SK-N-SH treated with all-trans-retinoic acid at 6 μM for 48 hours (cell line): ENCODE measurements at regions not wholly inside any gene's neighbourhood (a gene's known extent, or its start where the extent isn't known, plus 50 kb on each side); places are given as distances from the start of the nearest gene placed in this dataset.

ENCODE experiments used
- ATAC-seq: fragments of 200-7000 bp; cut with Tn5 transposase; 3 replicates; pipeline ENCODE4 v1.9.1; 2020; ENCODE audit warnings: mild to moderate bottlenecking, moderate library complexity
- BACH2 ChIP-seq: fragments of 250-450 bp; sonication (Bioruptor Pico); IDR thresholded peaks from 2 replicates; pipeline ENCODE4 v1.9.0; 2021; ENCODE audit warnings: mild to moderate bottlenecking, borderline replicate concordance
- CSDC2 ChIP-seq: fragments of 250-450 bp; sonication (Bioruptor Pico); IDR thresholded peaks from 2 replicates; pipeline ENCODE4 v1.5.0; 2020; ENCODE audit warnings: mild to moderate bottlenecking, moderate library complexity
- CSRNP3 ChIP-seq: fragments of 250-450 bp; sonication (Bioruptor Pico); IDR thresholded peaks from 2 replicates; pipeline ENCODE4 v1.5.1; 2021; ENCODE audit warnings: mild to moderate bottlenecking, moderate library complexity
- ESRRG ChIP-seq: fragments of 250-450 bp; sonication (Bioruptor Pico); IDR thresholded peaks from 2 replicates; pipeline ENCODE4 v1.6.1; 2021; ENCODE audit warnings: mild to moderate bottlenecking
- GLIS3 ChIP-seq: fragments of 250-450 bp; sonication (Bioruptor Pico); IDR thresholded peaks from 2 replicates; pipeline ENCODE4 v1.5.0; 2020; ENCODE audit warnings: mild to moderate bottlenecking, moderate library complexity
- ISL1 ChIP-seq: fragments of 250-450 bp; sonication (Bioruptor Pico); IDR thresholded peaks from 2 replicates; pipeline ENCODE4 v2.1.2; 2022; ENCODE audit warnings: mild to moderate bottlenecking, moderate library complexity
- OSR1 ChIP-seq: fragments of 250-450 bp; sonication (Bioruptor Pico); IDR thresholded peaks from 2 replicates; pipeline ENCODE4 v1.8.0; 2022; ENCODE audit warnings: moderate library complexity, mild to moderate bottlenecking, inconsistent platforms
- PATZ1 ChIP-seq: fragments of 250-450 bp; sonication (Bioruptor Pico); IDR thresholded peaks from 2 replicates; pipeline ENCODE4 v1.8.0; 2020; ENCODE audit warnings: mild to moderate bottlenecking, moderate library complexity, borderline replicate concordance
- POU6F1 ChIP-seq: fragments of 250-450 bp; sonication (Bioruptor Pico); IDR thresholded peaks from 2 replicates; pipeline ENCODE4 v1.8.0; 2021; ENCODE audit warnings: low read depth, mild to moderate bottlenecking, moderate library complexity, borderline replicate concordance
- PPARA ChIP-seq: fragments of 250-450 bp; sonication (Bioruptor Pico); IDR thresholded peaks from 2 replicates; pipeline ENCODE4 v1.5.0; 2020; ENCODE audit warnings: mild to moderate bottlenecking, borderline replicate concordance
- RARB ChIP-seq: fragments of 250-450 bp; sonication (Bioruptor Pico); IDR thresholded peaks from 2 replicates; pipeline ENCODE4 v1.8.0; 2021; ENCODE audit warnings: mild to moderate bottlenecking, moderate library complexity
- SNAI2 ChIP-seq: fragments of 250-450 bp; sonication (Bioruptor Pico); IDR thresholded peaks from 2 replicates; pipeline ENCODE4 v1.5.0; 2020; ENCODE audit warnings: mild to moderate bottlenecking, moderate library complexity
- TCF4 ChIP-seq: fragments of 250-450 bp; sonication (Bioruptor Pico); IDR thresholded peaks from 2 replicates; pipeline ENCODE4 v1.8.0; 2021; ENCODE audit warnings: mild to moderate bottlenecking, moderate library complexity, borderline replicate concordance
- TOX ChIP-seq: fragments of 250-450 bp; sonication (Bioruptor Pico); IDR thresholded peaks from 2 replicates; pipeline ENCODE4 v1.8.0; 2021; ENCODE audit warnings: mild to moderate bottlenecking, moderate library complexity, borderline replicate concordance
- TSHZ2 ChIP-seq: fragments of 250-450 bp; sonication (Bioruptor Pico); IDR thresholded peaks from 2 replicates; pipeline ENCODE4 v1.5.0; 2020; ENCODE audit warnings: mild to moderate bottlenecking, moderate library complexity
- ZFP30 ChIP-seq: fragments of 450-650 bp; formaldehyde crosslinking; IDR thresholded peaks from 2 replicates; pipeline ENCODE4 v1.5.0; 2022; ENCODE audit warnings: mild to moderate bottlenecking, moderate library complexity
- ZNF565 ChIP-seq: fragments of 450-650 bp; formaldehyde crosslinking; conservative IDR thresholded peaks from 2 replicates; pipeline ENCODE4 v1.5.0; 2020; ENCODE audit warnings: low read depth, mild to moderate bottlenecking, moderate library complexity
- ZNF70 ChIP-seq: fragments of 450-650 bp; formaldehyde crosslinking; IDR thresholded peaks from 2 replicates; pipeline ENCODE4 v1.5.0; 2020; ENCODE audit warnings: mild to moderate bottlenecking, moderate library complexity
- ZNF8 ChIP-seq: fragments of 450-650 bp; formaldehyde crosslinking; IDR thresholded peaks from 2 replicates; pipeline ENCODE4 v1.5.0; 2020; ENCODE audit warnings: mild to moderate bottlenecking, moderate library complexity

- ATAC-seq = no peak
- TF ChIP-seq TSHZ2 (CRISPR knock-in tag) = no peak
- no peak for TF ChIP-seq ZNF565
- TF ChIP-seq RARB (CRISPR knock-in tag) = no peak
- no peak for TF ChIP-seq PATZ1 (CRISPR knock-in tag)
- no peak for TF ChIP-seq ZNF8
- no peak for TF ChIP-seq CSRNP3 (CRISPR knock-in tag)
- TF ChIP-seq BACH2 (CRISPR knock-in tag) = no peak
- TF ChIP-seq SNAI2 (CRISPR knock-in tag) = no peak
- TF ChIP-seq TCF4 = no peak
- TF ChIP-seq TOX = no peak
- TF ChIP-seq ESRRG (CRISPR knock-in tag) = no peak
- no peak for TF ChIP-seq POU6F1 (CRISPR knock-in tag)
- no peak for TF ChIP-seq GLIS3
- TF ChIP-seq ISL1 (CRISPR knock-in tag) = no peak
- TF ChIP-seq CSDC2 (CRISPR knock-in tag) = no peak
Measured at GRCh38 chr9:80369641-80370040, 797.9 kb downstream of the TLE4 start.

GRCh38 chr9:80366626-80367025, 794.9 kb downstream of the TLE4 start:
- no peak for ATAC-seq
- no peak for TF ChIP-seq OSR1 (CRISPR knock-in tag)
- no peak for TF ChIP-seq ZNF70
- no peak for TF ChIP-seq ZFP30 (CRISPR knock-in tag)
- TF ChIP-seq TOX = no peak
- TF ChIP-seq ZNF8 = no peak
- TF ChIP-seq POU6F1 (CRISPR knock-in tag) = no peak
- TF ChIP-seq PATZ1 (CRISPR knock-in tag) = no peak
- TF ChIP-seq PPARA (CRISPR knock-in tag) = no peak
- TF ChIP-seq ESRRG (CRISPR knock-in tag) = no peak
- no peak for TF ChIP-seq ISL1 (CRISPR knock-in tag)
- TF ChIP-seq CSRNP3 (CRISPR knock-in tag) = no peak
